ENCODE measurements at regions not wholly inside any gene's neighbourhood (a gene's known extent, or its start where the extent isn't known, plus 50 kb on each side); places are given as distances from the start of the nearest gene placed in this dataset.
"Not testable (repeated sequence)": the region's sequence is repeated elsewhere in the genome, so short reads cannot be mapped to it uniquely, and the experiment has no call there.

GRCh38 chr10:109668154-109668665 is 255.1 kb downstream of the XPNPEP1 start:
- Histone ChIP-seq H3K27me3 (ENCODE audit: control insufficient read depth in 5 of 5, insufficient read depth in 4 of 5, low read length in 5 of 5) (no peaks in the 10 kb centered on the region), H3K9me3 (ENCODE audit: control insufficient read depth in 5 of 5, low read length in 5 of 5) (peaks cover 0 to 4% (median 0%) of the 10 kb centered on the region in 5 donors), H3K9ac (ENCODE audit: low read length in 5 of 5) (no peak overlapping the region), H3K4me1 (ENCODE audit: control insufficient read depth in 5 of 5, insufficient read depth in 5 of 5, low read length in 5 of 5) (peaks cover 0 to 26% (median 23%) of the 10 kb centered on the region in 5 donors), H3K4me3 (ENCODE audit: low read depth in 1 of 5, low read length in 5 of 5) (no peak overlapping the region), H3K36me3 (ENCODE audit: control insufficient read depth in 5 of 5, insufficient read depth in 5 of 5, low read length in 5 of 5) (no peaks in the 10 kb centered on the region), H3K27ac (ENCODE audit: low read depth, low read length) (no peak overlapping the region)

- Histone ChIP-seq H3K36me3 (ENCODE audit: control insufficient read depth in 5 of 5, insufficient read depth in 5 of 5, low read length in 5 of 5) (no peaks in the 10 kb centered on the region), H3K27me3 (ENCODE audit: control insufficient read depth in 5 of 5, insufficient read depth in 4 of 5, low read length in 5 of 5) (no peaks in the 10 kb centered on the region), H3K9ac (ENCODE audit: low read length in 5 of 5) (no peak overlapping the region), H3K27ac (ENCODE audit: low read depth, low read length) (peak overlapping the region; percentile 90), H3K4me1 (ENCODE audit: control insufficient read depth in 5 of 5, insufficient read depth in 5 of 5, low read length in 5 of 5) (peaks cover 0 to 31% (median 27%) of the 10 kb centered on the region in 5 donors), H3K9me3 (ENCODE audit: control insufficient read depth in 5 of 5, low read length in 5 of 5) (peaks cover 0 to 6% (median 0%) of the 10 kb centered on the region in 5 donors), H3K4me3 (ENCODE audit: low read depth in 1 of 5, low read length in 5 of 5) (no peak overlapping the region)
These were observed 258.0 kb downstream of the XPNPEP1 start for GRCh38 chr10:109665321-109665720.

- Histone ChIP-seq H3K27ac (ENCODE audit: low read depth, low read length) (peak overlapping the region; percentile 90), H3K4me1 (ENCODE audit: control insufficient read depth in 5 of 5, insufficient read depth in 5 of 5, low read length in 5 of 5) (peaks cover 0 to 31% (median 27%) of the 10 kb centered on the region in 5 donors), H3K4me3 (ENCODE audit: low read depth in 1 of 5, low read length in 5 of 5) (peak overlapping the region in 2 of 5 donors; percentile 16 to 23), H3K9me3 (ENCODE audit: control insufficient read depth in 5 of 5, low read length in 5 of 5) (peaks cover 0 to 6% (median 0%) of the 10 kb centered on the region in 5 donors), H3K36me3 (ENCODE audit: control insufficient read depth in 5 of 5, insufficient read depth in 5 of 5, low read length in 5 of 5) (no peaks in the 10 kb centered on the region), H3K9ac (ENCODE audit: low read length in 5 of 5) (no peak overlapping the region), H3K27me3 (ENCODE audit: control insufficient read depth in 5 of 5, insufficient read depth in 4 of 5, low read length in 5 of 5) (no peaks in the 10 kb centered on the region)
These were observed 258.8 kb downstream of the XPNPEP1 start for GRCh38 chr10:109664554-109664953.

- H3K4me3 ChIP-seq (ENCODE audit: low read depth in 1 of 5, low read length in 5 of 5), result no peak overlapping the region
- H3K36me3 ChIP-seq (ENCODE audit: control insufficient read depth in 5 of 5, insufficient read depth in 5 of 5, low read length in 5 of 5), result no peaks in the 10 kb centered on the region
- no peak overlapping the region for H3K9ac ChIP-seq (ENCODE audit: low read length in 5 of 5)
- no peak overlapping the region for H3K27ac ChIP-seq (ENCODE audit: low read depth, low read length)
- H3K9me3 ChIP-seq (ENCODE audit: control insufficient read depth in 5 of 5, low read length in 5 of 5), result peaks cover 0 to 6% (median 0%) of the 10 kb centered on the region in 5 donors
- H3K4me1 ChIP-seq (ENCODE audit: control insufficient read depth in 5 of 5, insufficient read depth in 5 of 5, low read length in 5 of 5), result peaks cover 0 to 31% (median 27%) of the 10 kb centered on the region in 5 donors
- H3K27me3 ChIP-seq (ENCODE audit: control insufficient read depth in 5 of 5, insufficient read depth in 4 of 5, low read length in 5 of 5), result no peaks in the 10 kb centered on the region
These were observed 260.2 kb downstream of the XPNPEP1 start for GRCh38 chr10:109663122-109663521.

- not testable (repeated sequence) for H3K9me3 ChIP-seq (ENCODE audit: control insufficient read depth in 5 of 5, low read length in 5 of 5); H3K4me1 ChIP-seq (ENCODE audit: control insufficient read depth in 5 of 5, insufficient read depth in 5 of 5, low read length in 5 of 5); H3K4me3 ChIP-seq (ENCODE audit: low read depth in 1 of 5, low read length in 5 of 5); H3K36me3 ChIP-seq (ENCODE audit: control insufficient read depth in 5 of 5, insufficient read depth in 5 of 5, low read length in 5 of 5); H3K27me3 ChIP-seq (ENCODE audit: control insufficient read depth in 5 of 5, insufficient read depth in 4 of 5, low read length in 5 of 5); H3K9ac ChIP-seq (ENCODE audit: low read length in 5 of 5); H3K27ac ChIP-seq (ENCODE audit: low read depth, low read length)
These were observed 270.7 kb downstream of the XPNPEP1 start for GRCh38 chr10:109652612-109653011.

GRCh38 chr10:109650228-109650627 is 273.1 kb downstream of the XPNPEP1 start:
- Histone ChIP-seq H3K27me3 (ENCODE audit: control insufficient read depth in 5 of 5, insufficient read depth in 4 of 5, low read length in 5 of 5) (no peaks in the 10 kb centered on the region), H3K4me1 (ENCODE audit: control insufficient read depth in 5 of 5, insufficient read depth in 5 of 5, low read length in 5 of 5) (no peaks in the 10 kb centered on the region), H3K9me3 (ENCODE audit: control insufficient read depth in 5 of 5, low read length in 5 of 5) (no peaks in the 10 kb centered on the region), H3K36me3 (ENCODE audit: control insufficient read depth in 5 of 5, insufficient read depth in 5 of 5, low read length in 5 of 5) (no peaks in the 10 kb centered on the region), H3K27ac (ENCODE audit: low read depth, low read length) (no peak overlapping the region), H3K4me3 (ENCODE audit: low read depth in 1 of 5, low read length in 5 of 5) (no peak overlapping the region), H3K9ac (ENCODE audit: low read length in 5 of 5) (no peak overlapping the region)

GRCh38 chr10:109647627-109648026 is 275.7 kb downstream of the XPNPEP1 start:
- no peak overlapping the region for H3K27ac ChIP-seq (ENCODE audit: low read depth, low read length)
- no peak overlapping the region for H3K4me3 ChIP-seq (ENCODE audit: low read depth in 1 of 5, low read length in 5 of 5)
- H3K4me1 ChIP-seq (ENCODE audit: control insufficient read depth in 5 of 5, insufficient read depth in 5 of 5, low read length in 5 of 5), result no peaks in the 10 kb centered on the region
- no peak overlapping the region for H3K9ac ChIP-seq (ENCODE audit: low read length in 5 of 5)
- H3K9me3 ChIP-seq (ENCODE audit: control insufficient read depth in 5 of 5, low read length in 5 of 5), result no peaks in the 10 kb centered on the region
- no peaks in the 10 kb centered on the region for H3K36me3 ChIP-seq (ENCODE audit: control insufficient read depth in 5 of 5, insufficient read depth in 5 of 5, low read length in 5 of 5)
- H3K27me3 ChIP-seq (ENCODE audit: control insufficient read depth in 5 of 5, insufficient read depth in 4 of 5, low read length in 5 of 5), result no peaks in the 10 kb centered on the region

- no peaks in the 10 kb centered on the region for H3K36me3 ChIP-seq (ENCODE audit: control insufficient read depth in 5 of 5, insufficient read depth in 5 of 5, low read length in 5 of 5)
- H3K9me3 ChIP-seq (ENCODE audit: control insufficient read depth in 5 of 5, low read length in 5 of 5), result peaks cover 0 to 8% (median 2%) of the 10 kb centered on the region in 5 donors
- H3K4me1 ChIP-seq (ENCODE audit: control insufficient read depth in 5 of 5, insufficient read depth in 5 of 5, low read length in 5 of 5), result no peaks in the 10 kb centered on the region
- no peak overlapping the region for H3K9ac ChIP-seq (ENCODE audit: low read length in 5 of 5)
- no peak overlapping the region for H3K4me3 ChIP-seq (ENCODE audit: low read depth in 1 of 5, low read length in 5 of 5)
- H3K27ac ChIP-seq (ENCODE audit: low read depth, low read length), result no peak overlapping the region
- H3K27me3 ChIP-seq (ENCODE audit: control insufficient read depth in 5 of 5, insufficient read depth in 4 of 5, low read length in 5 of 5), result no peaks in the 10 kb centered on the region
These were observed 289.5 kb downstream of the XPNPEP1 start for GRCh38 chr10:109633846-109634245.

GRCh38 chr10:109633017-109633416 is 290.3 kb downstream of the XPNPEP1 start:
- H3K9ac ChIP-seq (ENCODE audit: low read length in 5 of 5); H3K36me3 ChIP-seq (ENCODE audit: control insufficient read depth in 5 of 5, insufficient read depth in 5 of 5, low read length in 5 of 5); H3K4me1 ChIP-seq (ENCODE audit: control insufficient read depth in 5 of 5, insufficient read depth in 5 of 5, low read length in 5 of 5); H3K4me3 ChIP-seq (ENCODE audit: low read depth in 1 of 5, low read length in 5 of 5); H3K27me3 ChIP-seq (ENCODE audit: control insufficient read depth in 5 of 5, insufficient read depth in 4 of 5, low read length in 5 of 5); H3K9me3 ChIP-seq (ENCODE audit: control insufficient read depth in 5 of 5, low read length in 5 of 5); H3K27ac ChIP-seq (ENCODE audit: low read depth, low read length): not testable (repeated sequence)

- Histone ChIP-seq H3K27me3 (ENCODE audit: control insufficient read depth in 5 of 5, insufficient read depth in 4 of 5, low read length in 5 of 5) (no peaks in the 10 kb centered on the region), H3K36me3 (ENCODE audit: control insufficient read depth in 5 of 5, insufficient read depth in 5 of 5, low read length in 5 of 5) (no peaks in the 10 kb centered on the region), H3K4me1 (ENCODE audit: control insufficient read depth in 5 of 5, insufficient read depth in 5 of 5, low read length in 5 of 5) (no peaks in the 10 kb centered on the region), H3K27ac (ENCODE audit: low read depth, low read length) (no peak overlapping the region), H3K4me3 (ENCODE audit: low read depth in 1 of 5, low read length in 5 of 5) (no peak overlapping the region), H3K9ac (ENCODE audit: low read length in 5 of 5) (no peak overlapping the region), H3K9me3 (ENCODE audit: control insufficient read depth in 5 of 5, low read length in 5 of 5) (no peaks in the 10 kb centered on the region)
These were observed 298.4 kb downstream of the XPNPEP1 start for GRCh38 chr10:109624939-109625338.

- no peaks in the 10 kb centered on the region for H3K27me3 ChIP-seq (ENCODE audit: control insufficient read depth in 5 of 5, insufficient read depth in 4 of 5, low read length in 5 of 5)
- no peak overlapping the region for H3K27ac ChIP-seq (ENCODE audit: low read depth, low read length)
- H3K9me3 ChIP-seq (ENCODE audit: control insufficient read depth in 5 of 5, low read length in 5 of 5), result no peaks in the 10 kb centered on the region
- no peaks in the 10 kb centered on the region for H3K4me1 ChIP-seq (ENCODE audit: control insufficient read depth in 5 of 5, insufficient read depth in 5 of 5, low read length in 5 of 5)
- H3K9ac ChIP-seq (ENCODE audit: low read length in 5 of 5), result no peak overlapping the region
- H3K4me3 ChIP-seq (ENCODE audit: low read depth in 1 of 5, low read length in 5 of 5), result no peak overlapping the region
- H3K36me3 ChIP-seq (ENCODE audit: control insufficient read depth in 5 of 5, insufficient read depth in 5 of 5, low read length in 5 of 5), result no peaks in the 10 kb centered on the region
These were observed 300.7 kb downstream of the XPNPEP1 start for GRCh38 chr10:109622566-109622965.
